A172 (cell line): ENCODE measurements at regions not wholly inside any gene's neighbourhood (a gene's known extent, or its start where the extent isn't known, plus 50 kb on each side); places are given as distances from the start of the nearest gene placed in this dataset.

Source experiments
- DNase-seq: peaks from one replicate; pipeline ENCODE4 v3.0.0-alpha.2; 2015; ENCODE audit warnings: low spot score

GRCh38 chr2:59985923-59986322 lies 567.5 kb downstream of the BCL11A start:
- DNase-seq = no peak

GRCh38 chr2:59974051-59974766 lies 579.2 kb downstream of the BCL11A start:
- DNase-seq = no peak

GRCh38 chr2:59969161-59969560 lies 584.3 kb downstream of the BCL11A start:
- no peak for DNase-seq

GRCh38 chr2:59968441-59968840 lies 585.0 kb downstream of the BCL11A start:
- no peak for DNase-seq

GRCh38 chr2:59967691-59968090 lies 585.8 kb downstream of the BCL11A start:
- DNase-seq = no peak

GRCh38 chr2:59963157-59963556 lies 590.3 kb downstream of the BCL11A start:
- DNase-seq = no peak

GRCh38 chr2:59961746-59962145 lies 591.7 kb downstream of the BCL11A start:
- DNase-seq = no peak

- DNase-seq = no peak
Measured at GRCh38 chr2:59959944-59960343, 593.5 kb downstream of the BCL11A start.

GRCh38 chr2:59957504-59957903 lies 596.0 kb downstream of the BCL11A start:
- DNase-seq = no peak

- DNase-seq = no peak
Measured at GRCh38 chr2:59956981-59957380, 596.5 kb downstream of the BCL11A start.

GRCh38 chr2:59947917-59948541 lies 605.4 kb downstream of the BCL11A start:
- no peak for DNase-seq

- no peak for DNase-seq
Measured at GRCh38 chr2:59947209-59947608, 606.2 kb downstream of the BCL11A start.

- no peak for DNase-seq
Measured at GRCh38 chr2:59939236-59939635, 614.2 kb downstream of the BCL11A start.

GRCh38 chr2:59938181-59938580 lies 615.3 kb downstream of the BCL11A start:
- DNase-seq = no peak

- DNase-seq = no peak
Measured at GRCh38 chr2:59936048-59936447, 617.4 kb downstream of the BCL11A start.

GRCh38 chr2:59935005-59935404 lies 618.4 kb downstream of the BCL11A start:
- no peak for DNase-seq

GRCh38 chr2:59933948-59934347 lies 619.5 kb downstream of the BCL11A start:
- DNase-seq = no peak

GRCh38 chr2:59932341-59932740 lies 621.1 kb downstream of the BCL11A start:
- no peak for DNase-seq

GRCh38 chr2:59930430-59930829 lies 623.0 kb downstream of the BCL11A start:
- no peak for DNase-seq

- no peak for DNase-seq
Measured at GRCh38 chr2:59926731-59927130, 626.7 kb downstream of the BCL11A start.

GRCh38 chr2:59925321-59925720 lies 628.1 kb downstream of the BCL11A start:
- DNase-seq = no peak

GRCh38 chr2:59924346-59924745 lies 629.1 kb downstream of the BCL11A start:
- no peak for DNase-seq

- no peak for DNase-seq
Measured at GRCh38 chr2:59922450-59922849, 631.0 kb downstream of the BCL11A start.

GRCh38 chr2:59921743-59922142 lies 631.7 kb downstream of the BCL11A start:
- DNase-seq = no peak
